ENCODE measurements at regions not wholly inside any gene's neighbourhood (a gene's known extent, or its start where the extent isn't known, plus 50 kb on each side); places are given as distances from the start of the nearest gene placed in this dataset.

DNA sequence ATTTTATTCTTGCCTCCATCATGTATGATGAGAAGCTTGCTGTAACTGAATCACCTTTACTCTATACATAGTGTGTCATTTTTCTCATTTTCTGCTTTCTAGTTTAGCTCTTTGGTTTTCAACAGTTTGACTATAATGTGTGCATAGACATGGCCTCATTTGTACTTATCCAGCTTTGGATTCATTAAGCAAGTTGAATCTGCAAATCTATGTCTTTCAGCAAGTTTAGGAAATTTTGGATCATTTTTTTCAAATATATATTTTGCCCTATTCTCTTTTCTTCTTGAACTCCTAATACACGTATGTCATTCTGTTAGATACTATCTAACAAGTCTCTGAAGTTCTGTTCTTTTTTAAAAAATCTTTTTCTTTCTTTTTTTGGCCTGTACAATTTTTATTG, 57.8 kb downstream of the PRLHR start:
- BruUV-seq (replicated peaks) = no TSS peak
- no peaks in the 10 kb centered on the region for H3K4me1 ChIP-seq (replicated peaks; ENCODE audit: insufficient read depth)
- TF ChIP-seq, protein P1, sequence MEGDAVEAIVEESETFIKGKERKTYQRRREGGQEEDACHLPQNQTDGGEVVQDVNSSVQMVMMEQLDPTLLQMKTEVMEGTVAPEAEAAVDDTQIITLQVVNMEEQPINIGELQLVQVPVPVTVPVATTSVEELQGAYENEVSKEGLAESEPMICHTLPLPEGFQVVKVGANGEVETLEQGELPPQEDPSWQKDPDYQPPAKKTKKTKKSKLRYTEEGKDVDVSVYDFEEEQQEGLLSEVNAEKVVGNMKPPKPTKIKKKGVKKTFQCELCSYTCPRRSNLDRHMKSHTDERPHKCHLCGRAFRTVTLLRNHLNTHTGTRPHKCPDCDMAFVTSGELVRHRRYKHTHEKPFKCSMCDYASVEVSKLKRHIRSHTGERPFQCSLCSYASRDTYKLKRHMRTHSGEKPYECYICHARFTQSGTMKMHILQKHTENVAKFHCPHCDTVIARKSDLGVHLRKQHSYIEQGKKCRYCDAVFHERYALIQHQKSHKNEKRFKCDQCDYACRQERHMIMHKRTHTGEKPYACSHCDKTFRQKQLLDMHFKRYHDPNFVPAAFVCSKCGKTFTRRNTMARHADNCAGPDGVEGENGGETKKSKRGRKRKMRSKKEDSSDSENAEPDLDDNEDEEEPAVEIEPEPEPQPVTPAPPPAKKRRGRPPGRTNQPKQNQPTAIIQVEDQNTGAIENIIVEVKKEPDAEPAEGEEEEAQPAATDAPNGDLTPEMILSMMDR (conservative IDR thresholded peaks at IDR 0.05) = no peak
- no peak for TF ChIP-seq EZH2 (IDR thresholded peaks at IDR 0.05; ENCODE audit: low read depth)
- ChIA-PET CTCF (no interaction called here), POLR2A (ENCODE audit: unreplicated experiment) (no interaction called here)
- no peaks in the 10 kb centered on the region for H3K36me3 ChIP-seq (ENCODE audit: low read depth)
- H3K27me3 ChIP-seq (ENCODE audit: insufficient read depth, low read depth) = no peaks in the 10 kb centered on the region
- no peaks in the 10 kb centered on the region for H3F3A ChIP-seq (ENCODE audit: insufficient read depth, low read depth)
- no peaks in the 10 kb centered on the region for H4K20me1 ChIP-seq (ENCODE audit: insufficient read depth)
- no peaks in the 10 kb centered on the region for H3K79me2 ChIP-seq (ENCODE audit: low read depth)
- DNase-seq = no peak
- no peak overlapping the region for H2AFZ ChIP-seq
- H3K9me3 ChIP-seq (ENCODE audit: insufficient read depth, low read depth) = no peaks in the 10 kb centered on the region
- H3K4me2 ChIP-seq = no peak overlapping the region
- H3K27ac ChIP-seq = no peak overlapping the region
- H3K4me3 ChIP-seq = no peak overlapping the region
- intact Hi-C loops (cut with micrococcal nuclease; ENCODE audit: unreplicated experiment) = loop anchor here (5.0 kb wide), 1 partner anchor 35 kb away; no protein-coding TSS in a partner anchor
- no peaks in the 10 kb centered on the region for H3K9me2 ChIP-seq (ENCODE audit: insufficient read depth)

DNA sequence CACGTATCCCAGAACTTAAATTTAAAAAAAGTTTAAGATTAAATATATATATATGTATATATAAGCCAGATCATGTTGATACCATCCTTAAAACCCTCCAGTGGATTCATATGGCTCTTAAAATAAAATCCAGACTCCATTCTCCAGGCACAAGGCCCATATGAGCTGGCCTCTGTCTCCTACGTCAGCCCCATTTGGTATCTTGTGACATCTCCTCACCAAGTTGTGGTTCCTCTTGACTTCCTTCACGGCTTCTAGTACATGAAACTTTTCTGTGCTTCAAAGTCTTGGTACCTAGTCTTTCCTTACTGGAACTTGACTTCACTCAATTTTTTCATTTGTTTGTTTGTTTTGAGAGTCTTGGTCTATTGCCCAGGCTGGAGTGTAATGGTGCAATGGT, 61.3 kb downstream of the PRLHR start:
- BruUV-seq (replicated peaks) = no TSS peak
- CTCF ChIA-PET = no interaction called here
- Histone ChIP-seq H3K4me1 (replicated peaks; ENCODE audit: insufficient read depth) (no peaks in the 10 kb centered on the region), H3K9me2 (ENCODE audit: insufficient read depth) (no peaks in the 10 kb centered on the region), H3K27ac (no peak overlapping the region), H4K20me1 (ENCODE audit: insufficient read depth) (no peaks in the 10 kb centered on the region), H3K4me2 (no peak overlapping the region), H3K79me2 (ENCODE audit: low read depth) (no peaks in the 10 kb centered on the region), H3K4me3 (no peak overlapping the region), H3K27me3 (ENCODE audit: insufficient read depth, low read depth) (no peaks in the 10 kb centered on the region), H3K36me3 (ENCODE audit: low read depth) (no peaks in the 10 kb centered on the region), H3K9me3 (ENCODE audit: insufficient read depth, low read depth) (no peaks in the 10 kb centered on the region), H3F3A (ENCODE audit: insufficient read depth, low read depth) (no peaks in the 10 kb centered on the region), H2AFZ (no peak overlapping the region)
- DNase-seq = no peak
- intact Hi-C loops (cut with micrococcal nuclease; ENCODE audit: unreplicated experiment) = no loop called here
- TF ChIP-seq, protein P1 (conservative IDR thresholded peaks at IDR 0.05) = no peak
- no peak for TF ChIP-seq EZH2 (IDR thresholded peaks at IDR 0.05; ENCODE audit: low read depth)
- POLR2A ChIA-PET (ENCODE audit: unreplicated experiment) = no interaction called here

DNA sequence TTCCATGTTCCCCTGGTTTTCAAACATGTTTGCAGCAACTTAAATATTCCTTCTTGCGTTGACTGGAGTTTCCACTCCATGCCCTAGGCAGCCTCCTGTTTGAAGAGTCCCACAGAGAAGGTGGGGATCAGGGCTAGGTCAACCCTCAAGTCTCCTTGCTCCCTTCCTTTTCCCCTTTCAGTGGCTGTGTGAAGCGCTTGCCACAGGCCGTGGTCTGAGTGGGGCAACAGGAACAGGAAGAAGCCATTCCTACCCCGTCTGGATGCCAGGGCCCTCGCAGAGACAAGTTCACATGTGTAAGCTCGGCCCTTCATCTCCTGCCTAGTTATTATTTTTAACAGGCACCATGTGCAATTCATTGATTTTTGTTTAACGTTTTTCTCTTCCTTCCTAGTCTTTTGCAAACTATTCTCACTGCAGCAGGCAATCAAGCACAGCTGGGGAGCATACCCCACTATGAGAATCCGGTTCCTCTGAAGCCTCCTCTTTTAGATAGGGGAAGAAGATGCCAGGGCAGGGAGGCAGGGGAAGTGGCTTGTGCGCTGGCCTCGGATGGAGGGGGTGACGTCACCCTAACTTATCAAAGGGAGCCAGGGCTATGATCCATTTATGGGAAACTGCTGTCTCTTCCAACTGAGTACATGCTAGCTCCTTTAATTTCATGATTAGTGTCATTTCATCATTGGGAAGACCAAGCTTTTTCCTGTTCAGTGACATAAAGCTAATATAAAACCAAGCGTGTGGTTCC, 64.2 kb downstream of the PRLHR start:
- POLR2A ChIA-PET (ENCODE audit: unreplicated experiment) = no interaction called here
- CTCF ChIA-PET = no interaction called here
- H4K20me1 ChIP-seq (ENCODE audit: insufficient read depth) = no peaks in the 10 kb centered on the region
- no peaks in the 10 kb centered on the region for H3K9me2 ChIP-seq (ENCODE audit: insufficient read depth)
- no peaks in the 10 kb centered on the region for H3K9me3 ChIP-seq (ENCODE audit: insufficient read depth, low read depth)
- H3K27me3 ChIP-seq (ENCODE audit: insufficient read depth, low read depth) = no peaks in the 10 kb centered on the region
- H3K36me3 ChIP-seq (ENCODE audit: low read depth) = no peaks in the 10 kb centered on the region
- no peaks in the 10 kb centered on the region for H3K79me2 ChIP-seq (ENCODE audit: low read depth)
- intact Hi-C loops (cut with micrococcal nuclease; ENCODE audit: unreplicated experiment) = no loop called here
- H3F3A ChIP-seq (ENCODE audit: insufficient read depth, low read depth) = no peaks in the 10 kb centered on the region
- H3K4me3 ChIP-seq = no peak overlapping the region
- BruUV-seq (replicated peaks) = no TSS peak
- DNase-seq = no peak
- H3K27ac ChIP-seq = no peak overlapping the region
- no peak overlapping the region for H2AFZ ChIP-seq
- TF ChIP-seq, protein P1 (conservative IDR thresholded peaks at IDR 0.05) = no peak
- TF ChIP-seq EZH2 (IDR thresholded peaks at IDR 0.05; ENCODE audit: low read depth) = no peak
- no peak overlapping the region for H3K4me2 ChIP-seq
- H3K4me1 ChIP-seq (replicated peaks; ENCODE audit: insufficient read depth) = no peaks in the 10 kb centered on the region
